Lower leg skin (tissue), 4 donors: ENCODE measurements at regions not wholly inside any gene's neighbourhood (a gene's known extent, or its start where the extent isn't known, plus 50 kb on each side); places are given as distances from the start of the nearest gene placed in this dataset.

Experiments
- DNase-seq, 2 donors: peaks; one replicate each; pipeline ENCODE4 v3.0.0-alpha.2; 2019; ENCODE audit warnings: low spot score in 2 of 2
- H3K4me3 ChIP-seq: fragments of 200-600 bp; sonication (generic); 2 replicates; pipeline ENCODE4 v1.5.1; 2017; ENCODE audit warnings: mild to moderate bottlenecking, low read depth; ENCODE audit not compliant: poor library complexity, severe bottlenecking
- POLR2A ChIP-seq, 2 donors: fragments of 450-650 bp; IDR thresholded peaks; one replicate each; pipeline ENCODE4 v1.6.1; 2016 to 2017; ENCODE audit warnings: antibody characterized with exemption in 2 of 2, mild to moderate bottlenecking in 1 of 2, moderate library complexity in 1 of 2
- WGBS, 2 donors: methylation state at CpG; one replicate each; pipeline ENCODE4 v1.1.5; 2018; 5-methylcytosine and 5-hydroxymethylcytosine counted together
- intact Hi-C: fragments of 100-400 bp; cut with DNase I; formaldehyde crosslinking; loops from one replicate; pipeline ENCODE4 v1.15.0; 2023; ENCODE audit warnings: low total_unique reads
- TF ChIP-seq, protein P1 (sequence below), 3 donors: fragments of 450-650 bp; IDR thresholded peaks; one replicate each; pipeline ENCODE4 v1.5.1; 2016; ENCODE audit warnings: antibody characterized with exemption in 3 of 3, mild to moderate bottlenecking in 3 of 3, moderate library complexity in 2 of 3

DNA sequence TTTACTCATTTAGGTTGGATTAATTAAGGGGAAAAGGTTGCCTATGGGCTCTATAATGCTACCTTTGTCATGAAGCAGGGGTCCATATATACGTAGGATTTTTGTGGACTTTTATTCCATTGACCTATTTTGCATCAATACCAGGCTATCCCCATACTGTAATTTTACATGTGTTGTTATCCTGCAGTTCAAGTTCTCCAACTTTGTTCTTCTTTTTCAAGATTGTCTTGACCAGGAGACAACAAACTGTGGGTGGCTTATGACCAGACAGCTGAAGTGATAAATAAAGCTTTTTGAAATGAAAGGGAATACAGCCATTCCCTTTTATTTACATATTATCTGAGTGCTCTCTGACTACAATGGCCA, 345.7 kb downstream of the BARHL2 start:
- H3K4me3 ChIP-seq: no peak overlapping the region
- WGBS, 2 donors: 74 to 77% methylated on average over 1 of the region's 1 CpG
- DNase-seq: no peak
- TF ChIP-seq, protein P1, sequence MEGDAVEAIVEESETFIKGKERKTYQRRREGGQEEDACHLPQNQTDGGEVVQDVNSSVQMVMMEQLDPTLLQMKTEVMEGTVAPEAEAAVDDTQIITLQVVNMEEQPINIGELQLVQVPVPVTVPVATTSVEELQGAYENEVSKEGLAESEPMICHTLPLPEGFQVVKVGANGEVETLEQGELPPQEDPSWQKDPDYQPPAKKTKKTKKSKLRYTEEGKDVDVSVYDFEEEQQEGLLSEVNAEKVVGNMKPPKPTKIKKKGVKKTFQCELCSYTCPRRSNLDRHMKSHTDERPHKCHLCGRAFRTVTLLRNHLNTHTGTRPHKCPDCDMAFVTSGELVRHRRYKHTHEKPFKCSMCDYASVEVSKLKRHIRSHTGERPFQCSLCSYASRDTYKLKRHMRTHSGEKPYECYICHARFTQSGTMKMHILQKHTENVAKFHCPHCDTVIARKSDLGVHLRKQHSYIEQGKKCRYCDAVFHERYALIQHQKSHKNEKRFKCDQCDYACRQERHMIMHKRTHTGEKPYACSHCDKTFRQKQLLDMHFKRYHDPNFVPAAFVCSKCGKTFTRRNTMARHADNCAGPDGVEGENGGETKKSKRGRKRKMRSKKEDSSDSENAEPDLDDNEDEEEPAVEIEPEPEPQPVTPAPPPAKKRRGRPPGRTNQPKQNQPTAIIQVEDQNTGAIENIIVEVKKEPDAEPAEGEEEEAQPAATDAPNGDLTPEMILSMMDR (IDR thresholded peaks at IDR 0.05): no peak
- no peak for TF ChIP-seq POLR2A (IDR thresholded peaks at IDR 0.05)
- intact Hi-C loops: no loop called here

DNA sequence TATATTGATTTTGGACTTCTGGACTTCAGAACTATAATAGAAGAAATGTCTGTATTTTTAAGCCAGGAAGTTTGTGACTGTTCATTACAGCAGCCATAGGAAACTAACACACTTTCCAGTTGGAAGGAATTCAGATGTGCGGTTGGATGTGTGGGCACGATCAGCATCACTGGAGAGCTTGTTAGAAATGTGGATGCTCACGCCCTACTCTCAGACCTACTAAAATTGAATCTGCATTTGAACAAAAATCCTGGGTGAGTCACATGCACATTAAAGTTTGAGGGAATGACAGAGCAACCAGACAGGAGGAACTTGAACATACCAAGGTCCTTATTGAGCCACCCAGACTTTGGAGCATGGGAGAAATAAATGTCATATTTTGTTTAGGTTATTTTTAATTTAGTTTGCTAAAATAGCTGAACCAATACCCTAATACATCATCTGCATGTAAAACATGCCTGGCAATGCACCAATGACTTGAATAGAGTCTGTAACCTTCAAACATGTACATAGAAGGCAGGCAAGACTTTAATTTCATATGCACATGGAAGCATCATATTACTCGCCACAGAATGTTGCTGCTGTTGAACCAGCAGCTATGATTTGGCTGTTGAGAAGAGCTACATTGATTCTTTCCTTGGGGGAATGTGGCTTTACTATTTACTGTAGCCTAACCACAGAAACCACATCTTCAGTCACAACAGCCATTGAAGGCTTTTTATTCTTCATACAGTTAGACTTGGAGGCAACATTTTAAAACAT, 346.2 kb downstream of the BARHL2 start:
- 73% methylated on average over 4 of the region's 4 CpGs for WGBS, 2 donors
- DNase-seq: no peak
- no peak for TF ChIP-seq POLR2A (IDR thresholded peaks at IDR 0.05)
- TF ChIP-seq, protein P1 (IDR thresholded peaks at IDR 0.05): no peak
- intact Hi-C loops: no loop called here
- H3K4me3 ChIP-seq: no peak overlapping the region

DNA sequence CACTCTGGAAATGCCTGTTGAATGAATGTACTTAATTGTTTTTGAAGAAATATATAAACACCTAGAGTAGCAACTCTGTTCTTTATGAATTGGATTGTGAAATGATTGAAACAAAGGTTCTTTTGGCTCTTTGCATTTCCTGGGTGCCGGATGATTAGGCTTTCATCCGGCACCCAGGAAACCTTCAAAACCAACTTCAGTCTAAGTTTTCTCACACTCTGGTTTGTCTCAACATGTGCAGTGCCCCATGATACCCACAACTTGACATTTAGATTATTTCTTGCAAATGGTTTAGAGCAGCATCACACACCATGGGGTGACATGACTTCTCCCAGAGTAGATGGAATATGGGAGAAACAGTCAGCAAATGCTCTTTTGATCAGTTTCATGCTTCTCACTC, 354.9 kb downstream of the BARHL2 start:
- TF ChIP-seq POLR2A (IDR thresholded peaks at IDR 0.05): no peak
- TF ChIP-seq, protein P1 (IDR thresholded peaks at IDR 0.05): no peak
- no peak for DNase-seq
- intact Hi-C loops: no loop called here
- H3K4me3 ChIP-seq: no peak overlapping the region
- WGBS, 2 donors: 86 to 90% methylated on average over 2 of the region's 2 CpGs

DNA sequence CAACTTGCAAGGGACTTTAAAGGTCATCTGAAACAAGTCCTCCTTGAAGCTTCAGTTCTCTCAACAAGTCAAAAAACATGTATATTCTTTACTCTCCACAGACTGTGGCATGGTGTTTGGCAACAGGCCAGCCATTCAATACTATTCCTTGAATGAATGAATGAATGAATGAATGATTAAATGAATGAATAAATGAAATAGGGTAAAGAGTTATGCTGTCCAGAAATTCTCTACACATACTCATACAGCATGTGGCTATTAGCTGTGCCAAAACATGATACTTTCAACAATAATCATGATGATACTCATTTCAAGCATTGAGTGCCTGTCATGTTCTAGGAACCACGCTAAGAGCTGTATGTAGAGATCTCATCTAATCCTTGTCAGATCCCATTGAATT, 356.1 kb downstream of the BARHL2 start:
- no peak overlapping the region for H3K4me3 ChIP-seq
- DNase-seq: no peak
- intact Hi-C loops: no loop called here
- 70 to 73% methylated on average over 1 of the region's 1 CpG for WGBS, 2 donors
- TF ChIP-seq, protein P1 (IDR thresholded peaks at IDR 0.05): no peak
- no peak for TF ChIP-seq POLR2A (IDR thresholded peaks at IDR 0.05)

DNA sequence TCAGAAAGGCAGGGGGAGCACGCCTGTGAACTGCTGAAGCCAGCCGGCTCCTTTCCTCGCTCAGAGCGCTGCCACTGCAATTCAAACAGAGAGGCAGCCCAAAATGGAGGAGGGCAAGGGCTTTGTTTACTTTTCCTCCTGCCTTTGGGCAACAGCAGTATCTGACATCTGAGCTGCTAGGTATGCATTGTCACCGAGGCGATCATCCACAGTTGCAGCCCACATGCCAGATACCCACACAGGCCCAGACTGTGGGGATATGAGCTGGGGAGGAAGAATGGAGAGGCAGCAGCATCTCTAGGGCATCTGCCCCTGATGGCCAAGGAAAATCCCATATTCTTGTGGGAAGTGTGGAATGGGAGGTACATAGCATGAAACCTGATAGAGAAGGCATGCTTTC, 357.1 kb downstream of the BARHL2 start:
- no peak overlapping the region for H3K4me3 ChIP-seq
- DNase-seq: no peak
- WGBS, 2 donors: 84 to 88% methylated on average over 6 of the region's 6 CpGs
- intact Hi-C loops: no loop called here
- TF ChIP-seq, protein P1 (IDR thresholded peaks at IDR 0.05): no peak
- TF ChIP-seq POLR2A (IDR thresholded peaks at IDR 0.05): no peak

DNA sequence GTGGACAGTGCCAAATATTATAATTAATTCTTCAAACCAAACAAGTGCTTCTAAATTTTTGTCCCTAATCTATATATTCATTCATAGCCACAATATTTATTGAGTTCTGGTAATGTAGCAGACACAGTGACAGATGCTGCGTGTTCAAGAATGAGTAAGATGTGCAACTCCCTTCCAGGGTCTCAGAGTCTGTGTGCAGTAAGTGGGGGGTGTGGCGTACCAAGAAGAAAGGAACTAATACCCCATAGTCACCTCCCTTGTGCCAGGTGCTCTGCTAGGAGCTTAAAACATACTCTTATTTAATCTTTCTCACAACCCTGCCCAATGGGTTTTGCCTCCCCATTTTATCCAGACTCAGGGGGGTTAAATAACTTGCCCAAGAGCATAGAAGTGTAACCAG, 358.7 kb downstream of the BARHL2 start:
- intact Hi-C loops: no loop called here
- TF ChIP-seq POLR2A (IDR thresholded peaks at IDR 0.05): no peak
- TF ChIP-seq, protein P1 (IDR thresholded peaks at IDR 0.05): no peak
- no peak overlapping the region for H3K4me3 ChIP-seq
- no peak for DNase-seq
- 90 to 92% methylated on average over 2 of the region's 2 CpGs for WGBS, 2 donors
